Suprapubic skin (tissue), 4 donors: ENCODE measurements at regions not wholly inside any gene's neighbourhood (a gene's known extent, or its start where the extent isn't known, plus 50 kb on each side); places are given as distances from the start of the nearest gene placed in this dataset.

Experiments
- EP300 ChIP-seq: sonication (generic); formaldehyde crosslinking; IDR thresholded peaks from one replicate; pipeline ENCODE4 v1.6.1; 2017; ENCODE audit warnings: antibody characterized with exemption
- POLR2A ChIP-seq, 2 donors: fragments of 450-650 bp; IDR thresholded peaks; one replicate each; pipeline ENCODE4 v1.6.1; 2017; ENCODE audit warnings: antibody characterized with exemption in 2 of 2, mild to moderate bottlenecking in 2 of 2, moderate library complexity in 2 of 2
- POLR2AphosphoS5 ChIP-seq, 3 donors: sonication (generic); formaldehyde crosslinking; IDR thresholded peaks; one replicate each; pipeline ENCODE4 v1.6.1; 2017; ENCODE audit warnings: antibody characterized with exemption in 3 of 3
- TF ChIP-seq, protein P1 (sequence below), 2 donors: fragments of 200-600 bp in 1 of 2; fragments of 450-650 bp in 1 of 2; sonication (generic) in 1 of 2; IDR thresholded peaks; one replicate each; pipeline ENCODE4 v1.5.1; 2016 to 2019; ENCODE audit warnings: antibody characterized with exemption in 2 of 2, mild to moderate bottlenecking in 1 of 2, moderate library complexity in 1 of 2

GRCh38 chr9:92170848-92171247, 55.6 kb upstream of the SPTLC1 start:
- TF ChIP-seq POLR2A (IDR thresholded peaks at IDR 0.05) (no peak), POLR2AphosphoS5 (IDR thresholded peaks at IDR 0.05) (no peak), EP300 (no peak)
- TF ChIP-seq, protein P1, sequence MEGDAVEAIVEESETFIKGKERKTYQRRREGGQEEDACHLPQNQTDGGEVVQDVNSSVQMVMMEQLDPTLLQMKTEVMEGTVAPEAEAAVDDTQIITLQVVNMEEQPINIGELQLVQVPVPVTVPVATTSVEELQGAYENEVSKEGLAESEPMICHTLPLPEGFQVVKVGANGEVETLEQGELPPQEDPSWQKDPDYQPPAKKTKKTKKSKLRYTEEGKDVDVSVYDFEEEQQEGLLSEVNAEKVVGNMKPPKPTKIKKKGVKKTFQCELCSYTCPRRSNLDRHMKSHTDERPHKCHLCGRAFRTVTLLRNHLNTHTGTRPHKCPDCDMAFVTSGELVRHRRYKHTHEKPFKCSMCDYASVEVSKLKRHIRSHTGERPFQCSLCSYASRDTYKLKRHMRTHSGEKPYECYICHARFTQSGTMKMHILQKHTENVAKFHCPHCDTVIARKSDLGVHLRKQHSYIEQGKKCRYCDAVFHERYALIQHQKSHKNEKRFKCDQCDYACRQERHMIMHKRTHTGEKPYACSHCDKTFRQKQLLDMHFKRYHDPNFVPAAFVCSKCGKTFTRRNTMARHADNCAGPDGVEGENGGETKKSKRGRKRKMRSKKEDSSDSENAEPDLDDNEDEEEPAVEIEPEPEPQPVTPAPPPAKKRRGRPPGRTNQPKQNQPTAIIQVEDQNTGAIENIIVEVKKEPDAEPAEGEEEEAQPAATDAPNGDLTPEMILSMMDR (IDR thresholded peaks at IDR 0.05), result no peak
